GM19025 (cell line): ENCODE measurements at regions not wholly inside any gene's neighbourhood (a gene's known extent, or its start where the extent isn't known, plus 50 kb on each side); places are given as distances from the start of the nearest gene placed in this dataset.

Source experiments
- ATAC-seq: cut with Tn5 transposase; IDR thresholded peaks from one replicate; pipeline ENCODE4 v1.9.1; 2021; ENCODE audit warnings: mild to moderate bottlenecking, low read depth, moderate library complexity; ENCODE audit not compliant: unreplicated experiment

GRCh38 chr1:188061881-188062280 lies 1233.1 kb downstream of the PLA2G4A start:
- ATAC-seq, result no peak

GRCh38 chr1:188062456-188062855 lies 1233.7 kb downstream of the PLA2G4A start:
- ATAC-seq, result no peak

- ATAC-seq, result no peak
These were observed 1237.2 kb downstream of the PLA2G4A start for GRCh38 chr1:188065917-188066316.

GRCh38 chr1:188070848-188071247 lies 1242.1 kb downstream of the PLA2G4A start:
- ATAC-seq, result no peak

GRCh38 chr1:188089015-188089414 lies 1260.3 kb downstream of the PLA2G4A start:
- ATAC-seq, result no peak

- ATAC-seq, result no peak
These were observed 1260.7 kb downstream of the PLA2G4A start for GRCh38 chr1:188089461-188089860.

- ATAC-seq, result no peak
These were observed 1267.8 kb downstream of the PLA2G4A start for GRCh38 chr1:188096521-188096920.

- no peak for ATAC-seq
These were observed 1288.7 kb downstream of the PLA2G4A start for GRCh38 chr1:188117436-188117835.

- ATAC-seq, result no peak
These were observed 1293.9 kb downstream of the PLA2G4A start for GRCh38 chr1:188122646-188123045.

GRCh38 chr1:188127507-188127906 lies 1298.8 kb downstream of the PLA2G4A start:
- no peak for ATAC-seq

GRCh38 chr1:188128761-188129160 lies 1300.0 kb downstream of the PLA2G4A start:
- ATAC-seq, result no peak

- no peak for ATAC-seq
These were observed 1301.4 kb downstream of the PLA2G4A start for GRCh38 chr1:188129856-188130838.

- ATAC-seq, result no peak
These were observed 1308.5 kb downstream of the PLA2G4A start for GRCh38 chr1:188137221-188137620.

- ATAC-seq, result no peak
These were observed 1312.2 kb downstream of the PLA2G4A start for GRCh38 chr1:188140958-188141357.

GRCh38 chr1:188154196-188154595 lies 1325.4 kb downstream of the PLA2G4A start:
- ATAC-seq, result no peak

GRCh38 chr1:188154761-188155160 lies 1326.0 kb downstream of the PLA2G4A start:
- ATAC-seq, result no peak

- no peak for ATAC-seq
These were observed 1326.5 kb downstream of the PLA2G4A start for GRCh38 chr1:188155261-188155660.

- no peak for ATAC-seq
These were observed 1335.7 kb downstream of the PLA2G4A start for GRCh38 chr1:188164459-188164858.

GRCh38 chr1:188166654-188167053 lies 1337.9 kb downstream of the PLA2G4A start:
- ATAC-seq, result no peak

GRCh38 chr1:188169971-188170370 lies 1341.2 kb downstream of the PLA2G4A start:
- ATAC-seq, result no peak

- ATAC-seq, result no peak
These were observed 1341.7 kb downstream of the PLA2G4A start for GRCh38 chr1:188170411-188170810.

- no peak for ATAC-seq
These were observed 1342.2 kb downstream of the PLA2G4A start for GRCh38 chr1:188170935-188171334.
